HEK293 (cell line): ENCODE measurements at regions not wholly inside any gene's neighbourhood (a gene's known extent, or its start where the extent isn't known, plus 50 kb on each side); places are given as distances from the start of the nearest gene placed in this dataset.

Experiments
- REST ChIP-seq: fragments of 450-650 bp; formaldehyde crosslinking; IDR thresholded peaks from 2 replicates; pipeline ENCODE4 v1.5.1; 2016; ENCODE audit warnings: missing biosample characterization, missing genetic modification characterization
- ZFP41 ChIP-seq: fragments of 450-650 bp; formaldehyde crosslinking; IDR thresholded peaks from 2 replicates; pipeline ENCODE4 v1.5.1; 2016; ENCODE audit warnings: missing biosample characterization, missing genetic modification characterization, borderline replicate concordance
- ZNF114 ChIP-seq: fragments of 450-650 bp; formaldehyde crosslinking; IDR thresholded peaks from 2 replicates; pipeline ENCODE4 v1.5.0; 2017; ENCODE audit warnings: missing biosample characterization, missing genetic modification characterization
- ZNF133 ChIP-seq: fragments of 450-650 bp; formaldehyde crosslinking; IDR thresholded peaks from 2 replicates; pipeline ENCODE4 v1.5.1; 2016; ENCODE audit warnings: missing biosample characterization, missing genetic modification characterization
- ZNF211 ChIP-seq: fragments of 450-650 bp; formaldehyde crosslinking; IDR thresholded peaks from 2 replicates; pipeline ENCODE4 v1.5.1; 2016; ENCODE audit warnings: low read depth, missing biosample characterization, missing genetic modification characterization
- ZNF292 ChIP-seq: fragments of 450-650 bp; formaldehyde crosslinking; IDR thresholded peaks from 2 replicates; pipeline ENCODE4 v1.5.1; 2016; ENCODE audit warnings: low read depth, missing biosample characterization, missing genetic modification characterization, borderline replicate concordance
- ZNF555 ChIP-seq: fragments of 450-650 bp; formaldehyde crosslinking; conservative IDR thresholded peaks from 2 replicates; pipeline ENCODE4 v1.5.1; 2017; ENCODE audit warnings: missing biosample characterization, mild to moderate bottlenecking, missing genetic modification characterization, inconsistent platforms
- ZNF830 ChIP-seq: fragments of 450-650 bp; IDR thresholded peaks from 2 replicates; pipeline ENCODE4 v1.5.0; 2018; ENCODE audit warnings: missing biosample characterization, missing genetic modification characterization, low read depth, mild to moderate bottlenecking, moderate library complexity
- TF ChIP-seq, protein P1 (sequence below): fragments of 450-650 bp; formaldehyde crosslinking; IDR thresholded peaks from 2 replicates; pipeline ENCODE4 v1.5.1; 2016; ENCODE audit warnings: missing biosample characterization, missing genetic modification characterization

DNA sequence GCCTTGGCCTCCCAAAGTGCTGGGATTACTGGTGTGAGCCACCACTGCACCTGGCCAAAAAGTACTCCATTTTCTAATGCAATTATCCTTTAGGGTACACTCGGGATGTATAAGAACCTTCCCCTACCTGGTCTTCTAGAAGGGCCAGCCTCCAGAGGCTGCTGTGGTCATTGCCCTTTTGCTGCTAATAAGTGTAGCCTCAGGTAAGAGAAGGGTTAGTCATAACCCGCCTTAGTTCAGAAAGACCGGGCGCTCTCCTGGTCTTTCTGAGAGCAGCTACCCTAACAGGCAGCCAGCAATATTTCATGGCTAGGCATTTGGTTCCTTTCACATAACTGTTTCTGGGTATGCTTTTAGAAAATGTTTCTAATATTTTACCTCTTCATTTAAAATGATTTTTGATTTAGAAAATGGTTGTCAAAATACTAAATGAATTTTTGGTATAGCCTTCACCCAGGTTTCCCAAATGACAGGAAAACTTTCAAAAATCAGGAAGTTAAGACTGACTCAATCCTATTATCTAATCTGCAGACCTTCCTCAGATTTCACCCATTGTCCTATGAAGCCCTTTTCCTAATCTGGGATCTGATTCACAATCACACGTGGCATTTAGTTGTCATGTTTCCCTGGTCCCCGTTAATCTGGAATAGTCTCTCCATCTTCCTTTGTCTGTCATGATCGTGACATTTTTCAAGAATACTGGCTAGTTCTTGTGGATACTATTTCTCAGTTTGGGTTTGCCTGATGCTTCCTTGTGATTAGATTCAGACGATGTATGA, 479.0 kb downstream of the SIPA1L2 start:
- no peak for TF ChIP-seq ZNF830 (tag by site-specific recombination)
- TF ChIP-seq, protein P1, sequence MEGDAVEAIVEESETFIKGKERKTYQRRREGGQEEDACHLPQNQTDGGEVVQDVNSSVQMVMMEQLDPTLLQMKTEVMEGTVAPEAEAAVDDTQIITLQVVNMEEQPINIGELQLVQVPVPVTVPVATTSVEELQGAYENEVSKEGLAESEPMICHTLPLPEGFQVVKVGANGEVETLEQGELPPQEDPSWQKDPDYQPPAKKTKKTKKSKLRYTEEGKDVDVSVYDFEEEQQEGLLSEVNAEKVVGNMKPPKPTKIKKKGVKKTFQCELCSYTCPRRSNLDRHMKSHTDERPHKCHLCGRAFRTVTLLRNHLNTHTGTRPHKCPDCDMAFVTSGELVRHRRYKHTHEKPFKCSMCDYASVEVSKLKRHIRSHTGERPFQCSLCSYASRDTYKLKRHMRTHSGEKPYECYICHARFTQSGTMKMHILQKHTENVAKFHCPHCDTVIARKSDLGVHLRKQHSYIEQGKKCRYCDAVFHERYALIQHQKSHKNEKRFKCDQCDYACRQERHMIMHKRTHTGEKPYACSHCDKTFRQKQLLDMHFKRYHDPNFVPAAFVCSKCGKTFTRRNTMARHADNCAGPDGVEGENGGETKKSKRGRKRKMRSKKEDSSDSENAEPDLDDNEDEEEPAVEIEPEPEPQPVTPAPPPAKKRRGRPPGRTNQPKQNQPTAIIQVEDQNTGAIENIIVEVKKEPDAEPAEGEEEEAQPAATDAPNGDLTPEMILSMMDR (tag by site-specific recombination): no peak
- no peak for TF ChIP-seq REST (tag by site-specific recombination)
- TF ChIP-seq ZNF292 (tag by site-specific recombination): no peak
- TF ChIP-seq ZNF211: no peak
- TF ChIP-seq ZFP41 (tag by site-specific recombination): no peak
- TF ChIP-seq ZNF555 (tag by site-specific recombination): no peak
- no peak for TF ChIP-seq ZNF114 (tag by site-specific recombination)
- no peak for TF ChIP-seq ZNF133
